H1 (cell line): ENCODE measurements at regions not wholly inside any gene's neighbourhood (a gene's known extent, or its start where the extent isn't known, plus 50 kb on each side); places are given as distances from the start of the nearest gene placed in this dataset.
A peak's percentile ranks its signal among the peaks of the same experiment; 100 is the strongest.

ENCODE experiments used
- CTCF ChIA-PET: fragments of 300-600 bp; sonication (Branson Sonifier 250); formaldehyde crosslinking; loops from one replicate; lab custom pipeline; 2021; ENCODE audit not compliant: partially characterized antibody; lab: Charles Lee
- POLR2A ChIA-PET: fragments of 300-600 bp; sonication (Branson Sonifier 250); formaldehyde crosslinking; loops from one replicate; lab custom pipeline; 2021; ENCODE audit warnings: inconsistent platforms; ENCODE audit not compliant: partially characterized antibody; lab: Charles Lee
- DNase-seq, 2 experiments: peaks; one replicate each; pipeline versions ENCODE4 v3.0.0 to v3.0.0-alpha.2; 2010 to 2022; ENCODE audit warnings: low spot score in 2 of 2, low read depth in 1 of 2, mixed read lengths in 1 of 2
- FAIRE-seq: peaks from 2 replicates; lab custom pipeline; 2011; peaks lifted over from hg19 to GRCh38; lab: Jason Lieb, UNC
- H2AFZ ChIP-seq: 2 replicates; pipeline ENCODE4 v1.8.1; 2012; ENCODE audit warnings: low read length, inconsistent platforms
- H2AK5ac ChIP-seq: 2 replicates; pipeline ENCODE4 v1.6.1; 2013; ENCODE audit warnings: low read depth, low read length
- H2BK120ac ChIP-seq: replicated peaks from 2 replicates; pipeline ENCODE3; 2013; ENCODE audit warnings: low read depth, low read length, inconsistent platforms
- H2BK12ac ChIP-seq: 2 replicates; pipeline ENCODE4 v1.6.1; 2013; ENCODE audit warnings: low read depth, low read length
- H2BK15ac ChIP-seq: 2 replicates; pipeline ENCODE4 v1.6.1; 2013; ENCODE audit warnings: low read length
- H2BK20ac ChIP-seq: 2 replicates; pipeline ENCODE4 v1.6.1; 2013; ENCODE audit warnings: low read length
- H2BK5ac ChIP-seq: 2 replicates; pipeline ENCODE4 v1.6.1; 2013; ENCODE audit warnings: low read depth, low read length
- H3K14ac ChIP-seq: 2 replicates; pipeline ENCODE4 v1.6.1; 2013; ENCODE audit warnings: inconsistent platforms; ENCODE audit not compliant: insufficient read length
- H3K18ac ChIP-seq: 2 replicates; pipeline ENCODE4 v1.6.1; 2013; ENCODE audit warnings: low read length; ENCODE audit errors: extremely low read depth
- H3K23ac ChIP-seq: 2 replicates; pipeline ENCODE4 v1.6.1; 2013; ENCODE audit warnings: inconsistent platforms; ENCODE audit not compliant: insufficient read length
- H3K23me2 ChIP-seq: 2 replicates; pipeline ENCODE4 v1.6.1; 2013; ENCODE audit warnings: low read depth, low read length
- H3K27ac ChIP-seq: 2 replicates; pipeline ENCODE4 v1.6.1; 2011; ENCODE audit warnings: low read depth, low read length, inconsistent platforms
- H3K27me3 ChIP-seq, 4 experiments: replicated peaks in 1 of 4; 1 replicate in 1 of 4; 2 replicates in 3 of 4; pipeline versions ENCODE4 v1.6.1 to v1.8.1; 2011 to 2013; ENCODE audit warnings: low read length in 3 of 4, mild to moderate bottlenecking in 3 of 4, inconsistent platforms in 2 of 4, mixed read lengths in 2 of 4, moderate library complexity in 1 of 4; ENCODE audit not compliant: control insufficient read depth in 3 of 4, insufficient read depth in 3 of 4; ENCODE audit errors: extremely low read depth in 1 of 4
- H3K36me3 ChIP-seq, 4 experiments: 2 replicates each; pipeline versions ENCODE4 v1.6.1 to v1.8.1; 2011 to 2013; ENCODE audit warnings: mild to moderate bottlenecking in 4 of 4, low read length in 3 of 4, moderate library complexity in 2 of 4, control low read depth in 1 of 4, inconsistent platforms in 1 of 4; ENCODE audit not compliant: insufficient read depth in 4 of 4, control insufficient read depth in 2 of 4
- H3K4ac ChIP-seq: replicated peaks from 2 replicates; pipeline ENCODE3; 2013; ENCODE audit warnings: low read length, low read depth, mixed read lengths, inconsistent platforms; ENCODE audit not compliant: insufficient read length
- H3K4me1 ChIP-seq, 4 experiments: replicated peaks in 1 of 4; 1 replicate in 1 of 4; 2 replicates in 3 of 4; pipeline versions ENCODE4 v1.6.1 to v1.8.1; 2011 to 2013; ENCODE audit warnings: low read length in 3 of 4, inconsistent platforms in 2 of 4, mixed read lengths in 1 of 4; ENCODE audit not compliant: insufficient read depth in 4 of 4, control insufficient read depth in 3 of 4
- H3K4me2 ChIP-seq, 2 experiments: 2 replicates each; pipeline versions ENCODE4 v1.6.1 to v1.8.1; 2011 to 2013; ENCODE audit warnings: low read depth in 2 of 2, low read length in 2 of 2, control low read depth in 1 of 2, inconsistent platforms in 1 of 2, mild to moderate bottlenecking in 1 of 2; ENCODE audit not compliant: insufficient read depth in 1 of 2
- H3K4me3 ChIP-seq, 4 experiments: fragments of 200-600, 300-600 bp in 1 of 4; sonication (generic), shearing (Covaris generic), sonication (Bioruptor Twin) in 1 of 4; 2 replicates each; pipeline versions ENCODE4 v1.5.1 to v1.8.1; 2011 to 2016; ENCODE audit warnings: low read length in 4 of 4, low read depth in 3 of 4, control low read depth in 2 of 4, inconsistent platforms in 2 of 4, mild to moderate bottlenecking in 2 of 4, mixed read lengths in 1 of 4, moderate library complexity in 1 of 4; ENCODE audit not compliant: insufficient read depth in 2 of 4; ENCODE audit errors: extremely low read depth in 1 of 4
- H3K56ac ChIP-seq: replicated peaks from 2 replicates; pipeline ENCODE3; 2013; ENCODE audit warnings: low read depth, mild to moderate bottlenecking, mixed read lengths, low read length, inconsistent platforms; ENCODE audit not compliant: insufficient read length
- H3K79me1 ChIP-seq: 2 replicates; pipeline ENCODE4 v1.6.1; 2013; ENCODE audit warnings: low read depth, low read length, control low read depth
- H3K79me2 ChIP-seq, 2 experiments: 2 replicates each; pipeline versions ENCODE4 v1.6.1 to v1.8.1; 2012 to 2013; ENCODE audit warnings: low read length in 2 of 2, mild to moderate bottlenecking in 2 of 2, inconsistent platforms in 1 of 2; ENCODE audit not compliant: insufficient read depth in 2 of 2, control insufficient read depth in 1 of 2
- H3K9ac ChIP-seq, 4 experiments: replicated peaks in 1 of 4; 1 replicate in 1 of 4; 2 replicates in 3 of 4; pipeline versions ENCODE4 v1.6.1 to v1.8.1; 2011 to 2013; ENCODE audit warnings: low read depth in 3 of 4, low read length in 3 of 4, control low read depth in 2 of 4, mild to moderate bottlenecking in 2 of 4, moderate library complexity in 2 of 4, inconsistent platforms in 1 of 4; ENCODE audit errors: extremely low read depth in 1 of 4
- H3K9me3 ChIP-seq, 2 experiments: 2 replicates each; pipeline versions ENCODE4 v1.6.1 to v1.8.1; 2012 to 2013; ENCODE audit warnings: mild to moderate bottlenecking in 2 of 2, moderate library complexity in 2 of 2, control low read depth in 1 of 2, inconsistent platforms in 1 of 2, low read depth in 1 of 2, low read length in 1 of 2, mixed read lengths in 1 of 2; ENCODE audit not compliant: insufficient read depth in 2 of 2
- H4K20me1 ChIP-seq, 2 experiments: replicated peaks in 1 of 2; 2 replicates each; pipeline versions ENCODE3 to v1.8.1; 2011 to 2013; ENCODE audit warnings: inconsistent platforms in 2 of 2, low read length in 2 of 2, mild to moderate bottlenecking in 1 of 2; ENCODE audit not compliant: insufficient read depth in 2 of 2, control insufficient read depth in 1 of 2
- H4K5ac ChIP-seq: 2 replicates; pipeline ENCODE4 v1.6.1; 2013; ENCODE audit warnings: low read length, low read depth, mixed read lengths, inconsistent platforms; ENCODE audit not compliant: insufficient read length
- H4K8ac ChIP-seq: 2 replicates; pipeline ENCODE4 v1.8.0; 2013; ENCODE audit warnings: mild to moderate bottlenecking, moderate library complexity, low read length, inconsistent platforms; ENCODE audit not compliant: insufficient read depth; ENCODE audit errors: extremely low read depth
- H4K91ac ChIP-seq: replicated peaks from 2 replicates; pipeline ENCODE3; 2013; ENCODE audit warnings: low read length, mixed read lengths, inconsistent platforms; ENCODE audit not compliant: insufficient read length
- CBX5 ChIP-seq: fragments of 300-800, 300-1000 bp; sonication (generic); IDR thresholded peaks from 2 replicates; pipeline ENCODE4 v1.7.1; 2016; ENCODE audit warnings: antibody characterized with exemption, low read length, low read depth
- CEBPB ChIP-seq: IDR thresholded peaks from 2 replicates; pipeline ENCODE4 v1.6.1; 2012; ENCODE audit warnings: low read depth, low read length
- WGBS, 2 experiments: shearing (Covaris generic) in 1 of 2; methylation state at CpG; one replicate each; pipeline versions ENCODE4 v1.1.6 to v1.1.7; 2013 to 2015; ENCODE audit warnings: low lambda C conversion rate in 2 of 2, mixed read lengths in 2 of 2, inconsistent platforms in 1 of 2, low coverage in 1 of 2, missing lambda C conversion rate in 1 of 2; ENCODE audit not compliant: insufficient replicate concordance in 2 of 2, insufficient coverage in 1 of 2, insufficient read length in 1 of 2; ENCODE audit errors: extremely low coverage in 1 of 2, missing lambda C conversion rate in 1 of 2; 5-methylcytosine and 5-hydroxymethylcytosine counted together

DNA sequence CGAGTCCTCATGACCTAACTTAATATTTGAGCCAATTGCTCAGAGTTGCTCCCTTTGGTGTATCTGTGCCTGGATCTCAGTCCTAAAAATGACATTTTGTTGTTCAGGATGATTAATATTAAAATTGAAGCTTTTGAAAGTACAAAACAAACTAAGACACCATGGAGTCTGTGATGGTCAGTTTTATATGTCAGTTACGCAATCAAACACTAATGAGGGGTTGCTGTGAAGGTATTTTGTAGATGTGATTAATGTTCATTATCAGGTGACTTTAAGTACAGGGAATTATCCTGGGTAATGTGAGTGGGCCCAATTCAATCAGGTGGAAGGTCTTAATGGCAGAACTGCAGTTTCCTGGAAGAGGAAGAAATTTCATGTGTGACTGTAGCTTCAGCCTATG, 546.7 kb downstream of the REEP3 start:
- Histone ChIP-seq H3K18ac (no peak overlapping the region), H2BK12ac (no peak overlapping the region), H3K23me2 (no peaks in the 10 kb centered on the region), H3K4me1 (peaks cover 0 to 3% (median 0%) of the 10 kb centered on the region in 4 experiments; a peak in 1 of 7 replicates), H2BK15ac (no peak overlapping the region), H2AFZ (no peak overlapping the region), H3K4me2 (no peak overlapping the region), H2AK5ac (no peak overlapping the region), H4K20me1 (no peaks in the 10 kb centered on the region), H3K36me3 (no peaks in the 10 kb centered on the region), H3K79me1 (no peaks in the 10 kb centered on the region), H4K5ac (no peak overlapping the region), H3K14ac (no peak overlapping the region), H3K56ac (no peak overlapping the region), H3K23ac (no peak overlapping the region), H3K27me3 (no peaks in the 10 kb centered on the region), H4K91ac (no peak overlapping the region), H3K27ac (no peak overlapping the region), H3K9ac (no peak overlapping the region), H3K4me3 (no peak overlapping the region), H2BK20ac (no peak overlapping the region), H3K4ac (no peak overlapping the region), H3K79me2 (no peaks in the 10 kb centered on the region), H2BK120ac (no peak overlapping the region), H2BK5ac (no peak overlapping the region), H3K9me3 (no peaks in the 10 kb centered on the region), H4K8ac (no peak overlapping the region)
- no peak for DNase-seq
- TF ChIP-seq CBX5 = no peak
- peak; percentile 58; the same call in 1 of the 2 replicates for TF ChIP-seq CEBPB
- ChIA-PET POLR2A (no interaction called here), CTCF (interaction anchor here (1.0 kb wide), 2 partner anchors 23 to 205 kb away, joined by 3 read pairs; no protein-coding TSS in a partner anchor)
- FAIRE-seq = no peak
- WGBS, 2 experiments = 94% methylated on average over 2 of the region's 2 CpGs; no CpG with 5 or more reads in 1 of the 2 experiments
